ENCODE measurements at regions not wholly inside any gene's neighbourhood (a gene's known extent, or its start where the extent isn't known, plus 50 kb on each side); places are given as distances from the start of the nearest gene placed in this dataset.

GRCh38 chr14:59026081-59026480 lies 162.4 kb upstream of the DAAM1 start:
- no peak for TF ChIP-seq CTCF (IDR thresholded peaks at IDR 0.05; ENCODE audit: borderline replicate concordance, extremely low read depth, low read length, poor library complexity, severe bottlenecking)
- TF ChIP-seq EZH2 (IDR thresholded peaks at IDR 0.05; ENCODE audit: borderline replicate concordance, low read depth, low read length, severe bottlenecking) = no peak

All from DND-41 (cell line).